Inferior parietal cortex (tissue), 1 donor: ENCODE measurements at regions not wholly inside any gene's neighbourhood (a gene's known extent, or its start where the extent isn't known, plus 50 kb on each side); places are given as distances from the start of the nearest gene placed in this dataset.

ENCODE experiments used
- DNase-seq: peaks from one replicate; pipeline ENCODE4 v3.0.0-alpha.2; 2016; ENCODE audit errors: extremely low spot score

- no peak for DNase-seq
These were observed 269.9 kb downstream of the MTRR start for GRCh38 chr5:8138884-8139283.

- no peak for DNase-seq
These were observed 281.8 kb downstream of the MTRR start for GRCh38 chr5:8150791-8151190.

GRCh38 chr5:8156706-8157105, 287.8 kb downstream of the MTRR start:
- no peak for DNase-seq

GRCh38 chr5:8157320-8157822, 288.4 kb downstream of the MTRR start:
- no peak for DNase-seq

- no peak for DNase-seq
These were observed 307.2 kb downstream of the MTRR start for GRCh38 chr5:8176101-8176693.

GRCh38 chr5:8184455-8185063, 315.6 kb downstream of the MTRR start:
- DNase-seq: no peak

- DNase-seq: peak; percentile 40
These were observed 316.9 kb downstream of the MTRR start for GRCh38 chr5:8185852-8186251.

- DNase-seq: no peak
These were observed 320.1 kb downstream of the MTRR start for GRCh38 chr5:8188874-8189565.

DNA sequence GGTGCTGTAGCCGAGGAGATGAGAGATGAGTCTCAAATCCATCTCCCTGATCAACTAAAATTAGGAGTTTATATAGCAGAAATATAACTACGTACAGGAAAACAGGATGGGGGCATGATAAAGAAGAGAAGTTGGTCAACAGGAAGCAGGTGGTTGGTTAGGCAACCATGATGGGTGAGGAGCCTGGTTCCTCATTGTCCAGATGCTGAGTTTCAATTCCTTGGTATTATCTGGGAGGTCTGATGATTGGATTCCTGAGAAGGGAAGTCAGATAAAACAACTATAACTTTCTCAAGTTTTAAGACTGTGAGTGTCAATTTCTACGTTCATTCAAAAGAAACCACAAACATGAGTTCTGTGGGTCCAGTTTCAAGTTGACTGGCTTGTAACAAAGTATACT, 323.9 kb downstream of the MTRR start:
- no peak for DNase-seq

DNA sequence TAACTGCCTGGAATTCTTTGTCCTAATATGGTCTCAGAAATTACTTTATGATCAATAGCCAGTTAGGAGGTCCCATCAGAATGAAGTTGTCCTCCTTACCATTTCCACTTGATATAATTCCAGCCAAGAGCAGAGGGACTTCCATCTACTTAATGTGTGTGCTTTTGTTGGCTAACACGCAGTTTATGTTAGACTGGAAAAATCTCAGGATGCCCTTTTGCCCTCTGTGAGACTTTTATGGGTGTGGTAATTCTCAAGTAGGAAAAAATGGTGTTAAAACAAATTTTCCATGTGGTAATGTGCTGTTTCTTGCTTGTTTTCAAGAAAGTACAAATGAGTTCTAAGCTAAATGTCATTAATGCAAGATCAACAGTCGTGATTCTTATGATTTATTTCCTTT, 327.1 kb downstream of the MTRR start:
- DNase-seq: no peak

DNA sequence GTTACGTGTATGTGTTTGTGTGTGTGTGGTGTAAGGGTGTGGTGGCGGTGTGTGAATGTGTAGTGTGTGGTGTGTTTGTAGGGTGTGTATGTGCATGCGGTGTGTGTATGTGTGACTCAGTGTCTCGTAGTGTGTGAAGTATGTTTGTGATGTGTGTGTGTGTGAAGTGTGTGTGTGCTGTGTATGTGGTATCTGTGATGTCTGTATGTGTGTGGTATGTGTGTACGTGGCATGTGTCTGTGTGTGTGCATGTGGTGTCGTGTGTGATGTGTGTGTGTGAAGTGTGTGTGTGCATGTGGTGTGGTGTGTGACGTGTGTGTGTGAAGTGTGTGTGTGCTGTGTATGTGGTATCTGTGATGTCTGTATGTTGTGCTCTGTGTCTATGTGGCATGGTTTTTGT, 339.4 kb downstream of the MTRR start:
- DNase-seq: no peak

GRCh38 chr5:8209500-8209899, 340.6 kb downstream of the MTRR start:
- peak; percentile 17 for DNase-seq

DNA sequence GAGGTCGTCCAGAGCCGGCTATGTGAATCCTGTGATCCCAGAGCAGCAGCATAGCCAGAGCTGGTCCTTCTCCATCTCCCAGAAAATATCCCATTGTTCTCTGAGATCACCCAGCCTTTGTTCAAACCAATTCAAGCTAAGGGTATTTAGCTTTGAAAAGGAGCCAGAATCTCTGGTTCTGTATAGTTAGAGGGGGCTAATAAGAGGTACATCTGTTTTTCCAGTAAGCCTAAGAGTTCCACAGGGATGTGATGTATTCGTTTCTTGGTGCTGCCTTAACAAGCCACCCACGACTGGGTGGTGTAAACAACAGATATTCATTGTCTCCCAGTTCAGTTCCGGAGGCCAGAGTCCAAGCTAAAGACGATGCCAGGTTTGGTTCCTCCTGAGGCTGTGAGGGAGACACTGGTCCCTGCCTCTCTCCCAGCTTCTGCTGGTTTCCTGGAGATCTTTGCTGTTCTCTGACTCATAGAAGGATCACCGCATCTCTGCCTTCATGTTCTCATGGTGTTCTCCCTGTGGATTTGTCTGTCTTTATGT, 344.8 kb downstream of the MTRR start:
- peak; percentile 15 for DNase-seq

- no peak for DNase-seq
These were observed 348.0 kb downstream of the MTRR start for GRCh38 chr5:8216921-8217320.

- no peak for DNase-seq
These were observed 357.2 kb downstream of the MTRR start for GRCh38 chr5:8226148-8226547.

- DNase-seq: no peak
These were observed 358.2 kb downstream of the MTRR start for GRCh38 chr5:8227112-8227511.

DNA sequence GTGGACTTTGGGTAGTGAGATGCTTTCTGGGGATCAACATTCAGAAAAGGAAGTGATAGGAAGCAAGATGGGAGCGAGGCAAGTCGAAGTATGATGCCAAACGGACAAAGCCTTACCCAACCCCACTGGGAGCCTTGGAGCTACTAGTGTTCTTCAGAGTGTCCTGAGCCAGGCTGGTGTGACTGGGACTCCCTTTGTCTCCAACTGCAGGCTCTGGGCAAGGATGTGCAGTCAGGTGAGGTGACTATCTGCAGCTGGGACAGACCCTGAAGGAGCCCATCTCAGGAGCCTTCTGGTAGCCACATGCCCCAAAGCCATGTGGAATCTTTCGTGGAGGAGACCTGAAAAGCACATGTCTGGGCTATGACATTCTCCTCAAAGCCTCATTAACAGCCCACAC, 360.6 kb downstream of the MTRR start:
- DNase-seq: no peak

DNA sequence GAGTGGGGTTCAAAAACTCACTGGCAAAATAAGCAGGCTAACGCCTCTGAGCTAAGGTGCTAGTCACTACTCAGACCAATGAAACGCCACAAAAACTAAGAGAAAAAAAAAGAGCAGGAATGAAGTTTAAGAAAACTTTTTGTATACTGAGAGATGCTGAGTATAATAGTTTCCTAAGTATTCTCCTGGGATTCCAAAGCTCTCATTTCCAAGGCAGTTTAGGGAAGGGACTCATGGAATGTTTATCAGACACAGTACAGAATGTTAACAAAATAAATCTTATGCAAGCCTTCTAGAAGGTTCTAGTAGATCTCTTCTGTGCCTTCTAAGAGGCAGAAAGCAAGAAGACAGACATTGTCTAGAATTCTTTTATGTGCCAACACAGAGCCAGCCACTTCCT, 361.9 kb downstream of the MTRR start:
- DNase-seq: no peak

DNA sequence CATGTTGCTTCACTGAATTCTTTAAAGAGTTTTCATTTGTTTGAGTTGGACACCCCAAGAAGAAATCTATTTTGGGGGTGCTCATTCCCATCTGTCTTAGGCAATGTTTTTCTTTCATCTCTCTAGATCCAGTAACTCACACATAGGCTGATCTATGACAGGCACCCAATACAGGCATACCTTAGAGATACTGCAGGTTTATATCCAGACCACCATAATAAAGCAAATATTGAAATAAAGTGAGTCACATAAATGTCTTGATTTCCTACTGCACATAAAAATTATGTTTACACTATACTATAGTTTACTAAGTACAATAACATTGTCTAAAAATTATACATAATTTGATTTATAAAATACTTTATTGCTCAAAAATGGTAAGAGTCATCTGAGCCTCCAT, 364.5 kb downstream of the MTRR start:
- DNase-seq: no peak

DNA sequence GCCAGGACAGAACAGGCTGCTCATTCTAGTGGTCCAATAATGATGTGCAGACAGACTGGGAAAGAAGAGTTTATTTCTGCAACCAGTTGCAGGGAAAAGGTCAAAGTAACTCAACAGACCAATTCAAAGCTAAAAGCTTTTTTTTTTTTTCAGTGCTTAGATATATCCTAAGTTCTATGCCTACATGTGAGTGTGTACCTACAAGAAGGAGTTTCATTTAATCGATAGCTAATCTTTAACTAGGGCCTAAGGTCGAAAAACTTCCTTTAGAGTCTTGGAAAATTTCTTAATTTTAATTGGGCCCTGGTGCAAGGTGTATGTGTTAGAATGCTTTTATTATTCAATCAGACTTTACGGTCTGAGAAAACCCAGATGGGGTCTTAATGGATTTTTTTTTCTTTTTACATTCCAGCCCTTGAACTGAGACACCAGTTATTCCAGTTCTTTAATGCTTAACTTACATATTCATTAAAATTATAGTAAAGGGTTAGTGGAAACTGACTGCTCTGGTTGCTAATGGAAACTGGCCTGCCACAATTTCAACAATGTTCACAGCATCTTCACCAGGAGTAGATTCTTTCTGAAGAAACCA, 365.3 kb downstream of the MTRR start:
- DNase-seq: no peak

- DNase-seq: no peak
These were observed 369.1 kb downstream of the MTRR start for GRCh38 chr5:8238080-8238479.

GRCh38 chr5:8239198-8239597, 370.2 kb downstream of the MTRR start:
- no peak for DNase-seq

DNA sequence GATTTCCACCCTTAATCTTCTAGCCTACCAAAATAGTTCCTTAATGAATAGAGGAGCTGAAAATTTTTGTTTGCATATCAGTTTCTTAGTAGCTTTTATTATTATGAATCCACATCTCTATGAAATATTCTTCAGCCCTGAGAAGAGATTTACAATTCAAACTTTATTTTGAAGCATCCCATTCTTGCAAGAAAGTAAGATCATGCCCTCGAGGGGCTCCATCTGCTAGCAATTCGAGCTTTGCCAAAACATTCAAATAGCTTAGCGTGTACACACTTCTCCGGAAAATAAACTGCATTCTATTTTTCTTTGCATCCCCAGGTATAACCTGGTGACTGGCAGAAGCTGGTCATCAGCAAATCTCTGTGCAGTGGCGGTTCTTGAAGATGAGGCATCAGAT, 370.7 kb downstream of the MTRR start:
- no peak for DNase-seq
